Lower leg skin (tissue), 3 donors: ENCODE measurements at regions not wholly inside any gene's neighbourhood (a gene's known extent, or its start where the extent isn't known, plus 50 kb on each side); places are given as distances from the start of the nearest gene placed in this dataset.

Source experiments
- CTCF ChIP-seq, 3 donors: fragments of 450-650 bp; IDR thresholded peaks; one replicate each; pipeline ENCODE4 v1.5.1; 2016; ENCODE audit warnings: antibody characterized with exemption in 3 of 3, mild to moderate bottlenecking in 3 of 3, moderate library complexity in 2 of 3
- POLR2A ChIP-seq, 2 donors: fragments of 450-650 bp; IDR thresholded peaks; one replicate each; pipeline ENCODE4 v1.6.1; 2016 to 2017; ENCODE audit warnings: antibody characterized with exemption in 2 of 2, mild to moderate bottlenecking in 1 of 2, moderate library complexity in 1 of 2

GRCh38 chr20:39338469-39339376 lies 376.6 kb downstream of the DHX35 start:
- TF ChIP-seq CTCF (IDR thresholded peaks at IDR 0.05) (no peak), POLR2A (IDR thresholded peaks at IDR 0.05) (no peak)
